HCT116 (cell line): ENCODE measurements at regions not wholly inside any gene's neighbourhood (a gene's known extent, or its start where the extent isn't known, plus 50 kb on each side); places are given as distances from the start of the nearest gene placed in this dataset.

Experiments used
- CTCF ChIP-seq, 3 experiments: fragments of 200-600 bp in 1 of 3; sonication (generic) in 1 of 3; IDR thresholded peaks in 2 of 3; conservative IDR thresholded peaks in 1 of 3; 2 replicates each; pipeline ENCODE4 v1.5.1; 2012 to 2017; ENCODE audit warnings: low read depth in 2 of 3, low read length in 2 of 3, antibody characterized with exemption in 1 of 3, borderline replicate concordance in 1 of 3, control low read depth in 1 of 3, mild to moderate bottlenecking in 1 of 3, mixed read lengths in 1 of 3, mixed run types in 1 of 3, moderate library complexity in 1 of 3; ENCODE audit not compliant: insufficient read depth in 1 of 3
- EZH2 ChIP-seq: fragments of 200-600 bp; sonication (generic); IDR thresholded peaks from 2 replicates; pipeline ENCODE4 v1.6.1; 2017; ENCODE audit warnings: antibody characterized with exemption, mixed run types
- POLR2A ChIP-seq: IDR thresholded peaks from 2 replicates; pipeline ENCODE4 v1.7.0; 2011; ENCODE audit warnings: borderline replicate concordance; ENCODE audit not compliant: insufficient read depth, insufficient read length; ENCODE audit errors: extremely low read depth
- SIN3A ChIP-seq: IDR thresholded peaks from 2 replicates; pipeline ENCODE4 v1.6.1; 2012; ENCODE audit warnings: low read depth

- no peak for TF ChIP-seq CTCF (IDR thresholded peaks at IDR 0.05 in 2 of 3, conservative IDR thresholded peaks at IDR 0.05 in 1 of 3; ENCODE audit: borderline replicate concordance in 1 of 3, insufficient read depth in 1 of 3, low read depth in 2 of 3, low read length in 2 of 3)
- TF ChIP-seq POLR2A = no peak
- TF ChIP-seq EZH2 = no peak
- no peak for TF ChIP-seq SIN3A
These were observed 72.1 kb upstream of the ATP2C1 start for GRCh38 chr3:130821806-130822205.
